GM23248 (cell line): ENCODE measurements at regions not wholly inside any gene's neighbourhood (a gene's known extent, or its start where the extent isn't known, plus 50 kb on each side); places are given as distances from the start of the nearest gene placed in this dataset.

Experiments
- DNase-seq: peaks from one replicate; pipeline ENCODE4 v3.0.0-alpha.2; 2015
- H2AFZ ChIP-seq: fragments of 200-600 bp; sonication (generic); 2 replicates; pipeline ENCODE4 v1.6.1; 2016; ENCODE audit warnings: antibody characterized with exemption
- H3F3A ChIP-seq: fragments of 200-600 bp; sonication (generic); 2 replicates; pipeline ENCODE4 v1.6.1; 2016; ENCODE audit warnings: mild to moderate bottlenecking, antibody characterized with exemption, mixed run types; ENCODE audit not compliant: insufficient read depth
- H3K27ac ChIP-seq: fragments of 200-600 bp; sonication (generic); 2 replicates; pipeline ENCODE4 v1.5.1; 2016; ENCODE audit warnings: mild to moderate bottlenecking
- H3K27me3 ChIP-seq: fragments of 200-600 bp; sonication (generic); replicated peaks from 2 replicates; pipeline ENCODE4 v1.6.1; 2016; ENCODE audit warnings: mild to moderate bottlenecking; ENCODE audit not compliant: insufficient read depth
- H3K36me3 ChIP-seq: fragments of 200-600 bp; sonication (generic); 2 replicates; pipeline ENCODE4 v1.6.1; 2016; ENCODE audit warnings: low read depth, mild to moderate bottlenecking
- H3K4me1 ChIP-seq: fragments of 200-600 bp; sonication (generic); 2 replicates; pipeline ENCODE4 v1.6.1; 2016; ENCODE audit warnings: mild to moderate bottlenecking; ENCODE audit not compliant: insufficient read depth
- H3K4me2 ChIP-seq: fragments of 200-600 bp; sonication (generic); one replicate; pipeline ENCODE4 v1.6.1; 2016; ENCODE audit warnings: mild to moderate bottlenecking; ENCODE audit not compliant: unreplicated experiment
- H3K4me3 ChIP-seq: fragments of 200-600 bp; sonication (generic); 2 replicates; pipeline ENCODE4 v1.5.1; 2016; ENCODE audit warnings: mild to moderate bottlenecking
- H3K79me2 ChIP-seq: fragments of 200-600 bp; sonication (generic); 2 replicates; pipeline ENCODE4 v1.6.1; 2016; ENCODE audit warnings: mild to moderate bottlenecking; ENCODE audit not compliant: insufficient read depth
- H3K9ac ChIP-seq: fragments of 200-600 bp; sonication (generic); 2 replicates; pipeline ENCODE4 v1.6.1; 2016; ENCODE audit warnings: mild to moderate bottlenecking
- H3K9me2 ChIP-seq: fragments of 200-600 bp; sonication (generic); 2 replicates; pipeline ENCODE4 v1.6.1; 2016; ENCODE audit warnings: mixed run types, mild to moderate bottlenecking, moderate library complexity; ENCODE audit not compliant: insufficient read depth
- H3K9me3 ChIP-seq: fragments of 200-600 bp; sonication (generic); one replicate; pipeline ENCODE4 v1.6.1; 2017; ENCODE audit warnings: low read depth
- H4K20me1 ChIP-seq: fragments of 200-600 bp; sonication (generic); 2 replicates; pipeline ENCODE4 v1.6.0; 2016; ENCODE audit not compliant: insufficient read depth
- EZH2 ChIP-seq: fragments of 200-600 bp; sonication (generic); IDR thresholded peaks from 2 replicates; pipeline ENCODE4 v1.6.1; 2018; ENCODE audit warnings: antibody characterized with exemption, mild to moderate bottlenecking; ENCODE audit not compliant: insufficient read depth, poor library complexity, severe bottlenecking
- EZH2phosphoT487 ChIP-seq: fragments of 200-600 bp; sonication (generic); IDR thresholded peaks from 2 replicates; pipeline ENCODE4 v1.6.1; 2018; ENCODE audit warnings: antibody characterized with exemption, moderate library complexity, mild to moderate bottlenecking, low read depth; ENCODE audit not compliant: insufficient read depth
- WGBS, 2 experiments: methylation state at CpG; one replicate each; pipeline ENCODE4 v1.1.6; 2015 to 2017; ENCODE audit warnings: low lambda C conversion rate in 2 of 2, low coverage in 1 of 2; ENCODE audit errors: missing lambda C conversion rate in 2 of 2; 5-methylcytosine and 5-hydroxymethylcytosine counted together
- in situ Hi-C: fragments of 300-500 bp; cut with MboI; formaldehyde crosslinking; loops from 2 replicates; pipeline ENCODE4 v1.15.0; 2020

GRCh38 chr10:17519457-17519856, 65.1 kb upstream of the ST8SIA6 start:
- no peak overlapping the region for H3K4me3 ChIP-seq
- no peaks in the 10 kb centered on the region for H3K79me2 ChIP-seq
- TF ChIP-seq EZH2, result no peak
- TF ChIP-seq EZH2phosphoT487, result no peak
- H3K4me1 ChIP-seq, result no peaks in the 10 kb centered on the region
- no peaks in the 10 kb centered on the region for H4K20me1 ChIP-seq
- no peaks in the 10 kb centered on the region for H3K27me3 ChIP-seq
- H3K9ac ChIP-seq, result no peak overlapping the region
- H3K9me2 ChIP-seq, result no peaks in the 10 kb centered on the region
- H3K4me2 ChIP-seq, result no peak overlapping the region
- in situ Hi-C loops, result no loop called here
- no peak overlapping the region for H2AFZ ChIP-seq
- no peaks in the 10 kb centered on the region for H3K36me3 ChIP-seq
- no peaks in the 10 kb centered on the region for H3F3A ChIP-seq
- no peaks in the 10 kb centered on the region for H3K9me3 ChIP-seq
- H3K27ac ChIP-seq, result no peak overlapping the region
- DNase-seq, result no peak

DNA sequence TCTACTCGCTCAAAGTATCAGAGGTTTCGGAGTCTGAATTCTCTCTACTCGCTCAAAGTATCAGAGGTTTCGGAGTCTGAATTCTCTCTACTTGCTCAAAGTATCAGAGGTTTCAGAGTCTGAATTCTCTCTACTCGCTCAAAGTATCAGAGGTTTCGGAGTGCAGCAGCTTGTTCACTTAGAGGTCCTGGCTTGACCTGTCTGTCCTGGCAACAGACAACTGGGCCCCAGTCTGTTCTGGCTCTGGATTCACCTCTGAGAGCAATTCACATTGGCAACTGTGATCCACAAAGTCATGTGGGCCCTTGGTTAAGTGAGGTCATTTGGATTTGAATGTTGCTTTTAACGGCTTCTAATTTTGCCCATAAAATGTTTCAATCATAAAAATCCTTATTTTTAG, 63.9 kb upstream of the ST8SIA6 start:
- no peaks in the 10 kb centered on the region for H3K36me3 ChIP-seq
- DNase-seq, result no peak

DNA sequence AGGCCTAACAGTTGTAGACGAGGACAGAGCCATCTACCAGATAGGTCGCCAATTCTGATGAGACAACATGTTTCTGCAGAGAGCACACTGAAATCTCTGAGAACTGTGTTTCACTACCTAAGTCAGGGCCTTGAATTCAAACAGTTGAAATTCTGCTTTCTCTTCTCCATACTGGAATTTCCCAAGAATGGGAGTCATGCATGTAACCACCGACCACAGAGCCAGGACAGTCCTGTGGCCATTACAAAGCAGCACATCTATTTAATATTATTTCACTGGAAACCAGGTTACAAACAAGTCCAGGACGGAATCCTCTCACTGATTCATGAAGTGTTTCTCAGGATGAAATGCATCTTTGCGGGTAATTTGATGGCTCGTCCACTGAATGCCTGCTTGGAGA, 62.0 kb upstream of the ST8SIA6 start:
- Histone ChIP-seq H3K4me2 (no peak overlapping the region), H3K9ac (no peak overlapping the region), H2AFZ (no peak overlapping the region), H3K27me3 (no peaks in the 10 kb centered on the region), H3K4me3 (no peak overlapping the region), H3K4me1 (peaks cover 21% of the 10 kb centered on the region), H3K36me3 (no peaks in the 10 kb centered on the region), H3F3A (peaks cover 28% of the 10 kb centered on the region), H3K9me3 (no peaks in the 10 kb centered on the region), H4K20me1 (no peaks in the 10 kb centered on the region), H3K9me2 (no peaks in the 10 kb centered on the region), H3K79me2 (no peaks in the 10 kb centered on the region), H3K27ac (no peak overlapping the region)
- DNase-seq, result peak; percentile 25
- in situ Hi-C loops, result no loop called here
- TF ChIP-seq EZH2 (no peak), EZH2phosphoT487 (no peak)
- 90 to 93% methylated on average over 6 of the region's 6 CpGs for WGBS, 2 experiments

More for the DNA sequence above, 63.9 kb upstream of the ST8SIA6 start:
- no peak overlapping the region for H2AFZ ChIP-seq
- no peak overlapping the region for H3K9ac ChIP-seq
- WGBS, 2 experiments, result 79 to 84% methylated on average over 7 of the region's 7 CpGs
- peaks cover 3% of the 10 kb centered on the region; the same call in 1 of the 2 replicates for H3K4me1 ChIP-seq
- H3K9me2 ChIP-seq, result no peaks in the 10 kb centered on the region
- H3F3A ChIP-seq, result peaks cover 8% of the 10 kb centered on the region
- H3K9me3 ChIP-seq, result no peaks in the 10 kb centered on the region
- in situ Hi-C loops, result no loop called here
- H3K27ac ChIP-seq, result no peak overlapping the region
- H3K4me2 ChIP-seq, result no peak overlapping the region
- no peaks in the 10 kb centered on the region for H4K20me1 ChIP-seq
- H3K79me2 ChIP-seq, result no peaks in the 10 kb centered on the region
- H3K27me3 ChIP-seq, result no peaks in the 10 kb centered on the region
- TF ChIP-seq EZH2phosphoT487 (no peak), EZH2 (no peak)
- H3K4me3 ChIP-seq, result no peak overlapping the region

GRCh38 chr10:17512341-17513001, 58.1 kb upstream of the ST8SIA6 start:
- 35 to 39% methylated on average over 5 of the region's 5 CpGs for WGBS, 2 experiments
- H3K36me3 ChIP-seq, result no peaks in the 10 kb centered on the region
- H3K9ac ChIP-seq, result peak overlapping the region; percentile 44
- peak overlapping the region; percentile 73 for H3K27ac ChIP-seq
- H3K79me2 ChIP-seq, result no peaks in the 10 kb centered on the region
- H4K20me1 ChIP-seq, result no peaks in the 10 kb centered on the region
- no peak for TF ChIP-seq EZH2
- TF ChIP-seq EZH2phosphoT487, result no peak
- peak overlapping the region; percentile 53; the same call in 1 of the 2 replicates for H2AFZ ChIP-seq
- H3K27me3 ChIP-seq, result no peaks in the 10 kb centered on the region
- in situ Hi-C loops, result no loop called here
- H3F3A ChIP-seq, result peaks cover 33% of the 10 kb centered on the region
- H3K9me2 ChIP-seq, result no peaks in the 10 kb centered on the region
- peak overlapping the region; percentile 72 for H3K4me2 ChIP-seq
- DNase-seq, result peak; percentile 94
- H3K4me1 ChIP-seq, result peaks cover 29% of the 10 kb centered on the region
- H3K9me3 ChIP-seq, result no peaks in the 10 kb centered on the region
- H3K4me3 ChIP-seq, result peak overlapping the region; percentile 54
